ENCODE measurements at regions not wholly inside any gene's neighbourhood (a gene's known extent, or its start where the extent isn't known, plus 50 kb on each side); places are given as distances from the start of the nearest gene placed in this dataset.

DNA sequence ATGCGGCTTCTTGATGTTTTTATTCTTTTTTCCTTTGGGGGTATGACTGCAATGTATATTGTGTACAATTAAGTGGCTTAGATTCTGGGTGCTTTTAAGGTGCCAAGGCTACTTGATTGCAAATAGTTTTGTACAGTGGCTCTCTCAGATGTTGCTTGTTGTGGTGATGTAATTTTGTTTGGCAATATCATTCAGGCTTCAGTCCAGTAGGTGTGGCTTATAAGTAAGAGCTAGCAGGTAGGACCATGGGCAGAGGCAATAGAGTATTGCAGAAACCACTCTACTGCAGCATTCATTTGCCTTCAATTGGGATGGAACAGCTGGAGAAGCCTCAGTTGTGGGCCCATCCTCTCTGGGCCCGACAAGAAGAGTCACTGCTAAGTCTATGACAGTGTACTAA is 407.9 kb upstream of the MAN1A1 start:
- no peaks in the 10 kb centered on the region for H4K20me1 ChIP-seq (replicated peaks; ENCODE audit: control insufficient read depth, insufficient read depth, low read length)
- intact Hi-C loops (cut with micrococcal nuclease) (no loop called here), in situ Hi-C loops (cut with MboI) (no loop called here)
- POLR2A ChIA-PET: no interaction called here
- H3K27me3 ChIP-seq (ENCODE audit: control insufficient read depth in 2 of 2, insufficient read depth in 2 of 2, low read length in 2 of 2): peaks cover 0 to 10% of the 10 kb centered on the region in 2 experiments; a peak in 1 of 5 replicates
- H3K4me3 ChIP-seq: no peak overlapping the region
- H3K9me3 ChIP-seq (replicated peaks; ENCODE audit: control insufficient read depth, insufficient read depth, low read depth, low read length): no peaks in the 10 kb centered on the region
- H3K36me3 ChIP-seq (ENCODE audit: control insufficient read depth, insufficient read depth, low read length): no peaks in the 10 kb centered on the region
- no peaks in the 10 kb centered on the region for H3K79me2 ChIP-seq (ENCODE audit: control insufficient read depth, insufficient read depth, low read length)
- no TSS peak for BruUV-seq (replicated peaks)
- H3K9ac ChIP-seq (ENCODE audit: insufficient read depth in 1 of 2, low read depth in 2 of 2, low read length in 2 of 2): no peak overlapping the region
- DNase-seq (ENCODE audit: extremely low read depth in 1 of 4, low spot score in 3 of 4): no peak
- FAIRE-seq: no peak
- H3K4me1 ChIP-seq (replicated peaks in 1 of 2; ENCODE audit: control insufficient read depth in 2 of 2, insufficient read depth in 2 of 2, low read length in 2 of 2): no peaks in the 10 kb centered on the region
- no peak overlapping the region for H3K27ac ChIP-seq (ENCODE audit: extremely low read depth, low read depth, low read length)
- H3K4me2 ChIP-seq (ENCODE audit: insufficient read depth, low read length): no peak overlapping the region
- CTCF ChIA-PET (ENCODE audit: low intra/inter-chr PET ratio): no interaction called here
- 6% methylated on average over 2 of the region's 2 CpGs for WGBS (ENCODE audit: insufficient coverage, low coverage, missing lambda C conversion rate)
- H2AFZ ChIP-seq (ENCODE audit: low read depth, low read length): no peak overlapping the region
- no peaks in the 10 kb centered on the region for H3K9me1 ChIP-seq (ENCODE audit: control insufficient read depth, insufficient read depth, low read length)
- no peak for ATAC-seq
- TF ChIP-seq, protein P1, sequence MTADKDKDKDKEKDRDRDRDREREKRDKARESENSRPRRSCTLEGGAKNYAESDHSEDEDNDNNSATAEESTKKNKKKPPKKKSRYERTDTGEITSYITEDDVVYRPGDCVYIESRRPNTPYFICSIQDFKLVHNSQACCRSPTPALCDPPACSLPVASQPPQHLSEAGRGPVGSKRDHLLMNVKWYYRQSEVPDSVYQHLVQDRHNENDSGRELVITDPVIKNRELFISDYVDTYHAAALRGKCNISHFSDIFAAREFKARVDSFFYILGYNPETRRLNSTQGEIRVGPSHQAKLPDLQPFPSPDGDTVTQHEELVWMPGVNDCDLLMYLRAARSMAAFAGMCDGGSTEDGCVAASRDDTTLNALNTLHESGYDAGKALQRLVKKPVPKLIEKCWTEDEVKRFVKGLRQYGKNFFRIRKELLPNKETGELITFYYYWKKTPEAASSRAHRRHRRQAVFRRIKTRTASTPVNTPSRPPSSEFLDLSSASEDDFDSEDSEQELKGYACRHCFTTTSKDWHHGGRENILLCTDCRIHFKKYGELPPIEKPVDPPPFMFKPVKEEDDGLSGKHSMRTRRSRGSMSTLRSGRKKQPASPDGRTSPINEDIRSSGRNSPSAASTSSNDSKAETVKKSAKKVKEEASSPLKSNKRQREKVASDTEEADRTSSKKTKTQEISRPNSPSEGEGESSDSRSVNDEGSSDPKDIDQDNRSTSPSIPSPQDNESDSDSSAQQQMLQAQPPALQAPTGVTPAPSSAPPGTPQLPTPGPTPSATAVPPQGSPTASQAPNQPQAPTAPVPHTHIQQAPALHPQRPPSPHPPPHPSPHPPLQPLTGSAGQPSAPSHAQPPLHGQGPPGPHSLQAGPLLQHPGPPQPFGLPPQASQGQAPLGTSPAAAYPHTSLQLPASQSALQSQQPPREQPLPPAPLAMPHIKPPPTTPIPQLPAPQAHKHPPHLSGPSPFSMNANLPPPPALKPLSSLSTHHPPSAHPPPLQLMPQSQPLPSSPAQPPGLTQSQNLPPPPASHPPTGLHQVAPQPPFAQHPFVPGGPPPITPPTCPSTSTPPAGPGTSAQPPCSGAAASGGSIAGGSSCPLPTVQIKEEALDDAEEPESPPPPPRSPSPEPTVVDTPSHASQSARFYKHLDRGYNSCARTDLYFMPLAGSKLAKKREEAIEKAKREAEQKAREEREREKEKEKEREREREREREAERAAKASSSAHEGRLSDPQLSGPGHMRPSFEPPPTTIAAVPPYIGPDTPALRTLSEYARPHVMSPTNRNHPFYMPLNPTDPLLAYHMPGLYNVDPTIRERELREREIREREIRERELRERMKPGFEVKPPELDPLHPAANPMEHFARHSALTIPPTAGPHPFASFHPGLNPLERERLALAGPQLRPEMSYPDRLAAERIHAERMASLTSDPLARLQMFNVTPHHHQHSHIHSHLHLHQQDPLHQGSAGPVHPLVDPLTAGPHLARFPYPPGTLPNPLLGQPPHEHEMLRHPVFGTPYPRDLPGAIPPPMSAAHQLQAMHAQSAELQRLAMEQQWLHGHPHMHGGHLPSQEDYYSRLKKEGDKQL (CRISPR knock-in tag; IDR thresholded peaks at IDR 0.05; ENCODE audit: borderline replicate concordance): no peak
- TF ChIP-seq, protein P2, sequence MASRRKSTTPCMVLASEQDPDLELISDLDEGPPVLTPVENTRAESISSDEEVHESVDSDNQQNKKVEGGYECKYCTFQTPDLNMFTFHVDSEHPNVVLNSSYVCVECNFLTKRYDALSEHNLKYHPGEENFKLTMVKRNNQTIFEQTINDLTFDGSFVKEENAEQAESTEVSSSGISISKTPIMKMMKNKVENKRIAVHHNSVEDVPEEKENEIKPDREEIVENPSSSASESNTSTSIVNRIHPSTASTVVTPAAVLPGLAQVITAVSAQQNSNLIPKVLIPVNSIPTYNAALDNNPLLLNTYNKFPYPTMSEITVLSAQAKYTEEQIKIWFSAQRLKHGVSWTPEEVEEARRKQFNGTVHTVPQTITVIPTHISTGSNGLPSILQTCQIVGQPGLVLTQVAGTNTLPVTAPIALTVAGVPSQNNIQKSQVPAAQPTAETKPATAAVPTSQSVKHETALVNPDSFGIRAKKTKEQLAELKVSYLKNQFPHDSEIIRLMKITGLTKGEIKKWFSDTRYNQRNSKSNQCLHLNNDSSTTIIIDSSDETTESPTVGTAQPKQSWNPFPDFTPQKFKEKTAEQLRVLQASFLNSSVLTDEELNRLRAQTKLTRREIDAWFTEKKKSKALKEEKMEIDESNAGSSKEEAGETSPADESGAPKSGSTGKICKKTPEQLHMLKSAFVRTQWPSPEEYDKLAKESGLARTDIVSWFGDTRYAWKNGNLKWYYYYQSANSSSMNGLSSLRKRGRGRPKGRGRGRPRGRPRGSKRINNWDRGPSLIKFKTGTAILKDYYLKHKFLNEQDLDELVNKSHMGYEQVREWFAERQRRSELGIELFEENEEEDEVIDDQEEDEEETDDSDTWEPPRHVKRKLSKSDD (conservative IDR thresholded peaks at IDR 0.05; ENCODE audit: low read length): no peak
- TF ChIP-seq ZNF24 (IDR thresholded peaks at IDR 0.05) (no peak), NCOA6 (IDR thresholded peaks at IDR 0.05) (no peak), ZNF75A (CRISPR knock-in tag; IDR thresholded peaks at IDR 0.05) (no peak), PCBP1 (IDR thresholded peaks at IDR 0.05; ENCODE audit: low read depth, low read length, poor library complexity, severe bottlenecking) (no peak), DPF2 (IDR thresholded peaks at IDR 0.05) (no peak), RBM34 (IDR thresholded peaks at IDR 0.05; ENCODE audit: borderline replicate concordance, insufficient read depth, low read length) (no peak), POLR2B (IDR thresholded peaks at IDR 0.05; ENCODE audit: low read depth, partially characterized antibody) (no peak), IFI16 (CRISPR knock-in tag; IDR thresholded peaks at IDR 0.05) (no peak), ZNF444 (CRISPR knock-in tag; IDR thresholded peaks at IDR 0.05) (no peak), GTF2F1 (IDR thresholded peaks at IDR 0.05; ENCODE audit: low read depth, low read length) (no peak)
- TF ChIP-seq, protein P3, sequence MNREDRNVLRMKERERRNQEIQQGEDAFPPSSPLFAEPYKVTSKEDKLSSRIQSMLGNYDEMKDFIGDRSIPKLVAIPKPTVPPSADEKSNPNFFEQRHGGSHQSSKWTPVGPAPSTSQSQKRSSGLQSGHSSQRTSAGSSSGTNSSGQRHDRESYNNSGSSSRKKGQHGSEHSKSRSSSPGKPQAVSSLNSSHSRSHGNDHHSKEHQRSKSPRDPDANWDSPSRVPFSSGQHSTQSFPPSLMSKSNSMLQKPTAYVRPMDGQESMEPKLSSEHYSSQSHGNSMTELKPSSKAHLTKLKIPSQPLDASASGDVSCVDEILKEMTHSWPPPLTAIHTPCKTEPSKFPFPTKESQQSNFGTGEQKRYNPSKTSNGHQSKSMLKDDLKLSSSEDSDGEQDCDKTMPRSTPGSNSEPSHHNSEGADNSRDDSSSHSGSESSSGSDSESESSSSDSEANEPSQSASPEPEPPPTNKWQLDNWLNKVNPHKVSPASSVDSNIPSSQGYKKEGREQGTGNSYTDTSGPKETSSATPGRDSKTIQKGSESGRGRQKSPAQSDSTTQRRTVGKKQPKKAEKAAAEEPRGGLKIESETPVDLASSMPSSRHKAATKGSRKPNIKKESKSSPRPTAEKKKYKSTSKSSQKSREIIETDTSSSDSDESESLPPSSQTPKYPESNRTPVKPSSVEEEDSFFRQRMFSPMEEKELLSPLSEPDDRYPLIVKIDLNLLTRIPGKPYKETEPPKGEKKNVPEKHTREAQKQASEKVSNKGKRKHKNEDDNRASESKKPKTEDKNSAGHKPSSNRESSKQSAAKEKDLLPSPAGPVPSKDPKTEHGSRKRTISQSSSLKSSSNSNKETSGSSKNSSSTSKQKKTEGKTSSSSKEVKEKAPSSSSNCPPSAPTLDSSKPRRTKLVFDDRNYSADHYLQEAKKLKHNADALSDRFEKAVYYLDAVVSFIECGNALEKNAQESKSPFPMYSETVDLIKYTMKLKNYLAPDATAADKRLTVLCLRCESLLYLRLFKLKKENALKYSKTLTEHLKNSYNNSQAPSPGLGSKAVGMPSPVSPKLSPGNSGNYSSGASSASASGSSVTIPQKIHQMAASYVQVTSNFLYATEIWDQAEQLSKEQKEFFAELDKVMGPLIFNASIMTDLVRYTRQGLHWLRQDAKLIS (CRISPR knock-in tag; IDR thresholded peaks at IDR 0.05): no peak
